Endometrium (tissue), 2 donors: ENCODE measurements at regions not wholly inside any gene's neighbourhood (a gene's known extent, or its start where the extent isn't known, plus 50 kb on each side); places are given as distances from the start of the nearest gene placed in this dataset.
"Not testable (repeated sequence)": the region's sequence is repeated elsewhere in the genome, so short reads cannot be mapped to it uniquely, and the experiment has no call there.

Experiments
- FAIRE-seq: peaks from 2 replicates; lab custom pipeline; 2012; peaks lifted over from hg19 to GRCh38; lab: Jason Lieb, UNC
- donor health status: control.
- donor health status: control.

DNA sequence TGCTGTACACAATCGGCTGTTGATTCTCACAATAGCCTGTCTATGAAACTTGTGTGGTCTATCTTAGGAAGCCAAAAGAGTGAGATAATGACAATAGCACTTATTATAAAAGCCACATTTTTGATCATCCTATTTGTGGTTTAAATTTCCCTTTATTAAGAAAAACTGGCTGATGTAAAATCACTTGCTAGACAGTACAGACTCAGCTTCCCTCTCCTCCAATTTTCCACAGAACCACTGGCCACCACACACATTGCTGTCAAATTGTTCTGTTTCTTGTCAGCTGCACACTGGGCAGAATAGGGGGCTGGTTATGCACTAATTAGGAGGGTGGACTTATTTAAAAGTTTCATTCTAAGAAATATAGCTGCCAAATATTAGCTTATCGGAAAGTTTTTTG, 425.9 kb downstream of the EPHA3 start:
- no peak for FAIRE-seq

DNA sequence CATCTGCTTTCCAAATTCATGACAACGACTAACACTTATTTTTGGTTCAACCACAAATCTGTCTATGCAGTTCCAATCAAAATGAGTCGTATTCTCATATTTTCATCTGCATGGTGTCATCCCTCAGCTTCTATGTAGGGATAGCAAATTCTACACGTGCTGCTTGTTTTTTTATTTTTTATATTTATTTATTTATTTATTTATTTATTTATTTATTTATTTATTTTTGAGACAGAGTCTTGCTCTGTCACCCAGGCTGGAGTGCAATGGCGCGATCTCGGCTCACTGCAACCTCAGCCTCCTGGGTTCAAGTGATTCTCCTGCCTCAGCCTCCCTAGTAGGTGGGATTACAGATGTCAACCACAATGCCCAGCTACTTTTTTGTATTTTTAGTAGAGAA, 447.2 kb downstream of the EPHA3 start:
- not testable (repeated sequence) for FAIRE-seq

DNA sequence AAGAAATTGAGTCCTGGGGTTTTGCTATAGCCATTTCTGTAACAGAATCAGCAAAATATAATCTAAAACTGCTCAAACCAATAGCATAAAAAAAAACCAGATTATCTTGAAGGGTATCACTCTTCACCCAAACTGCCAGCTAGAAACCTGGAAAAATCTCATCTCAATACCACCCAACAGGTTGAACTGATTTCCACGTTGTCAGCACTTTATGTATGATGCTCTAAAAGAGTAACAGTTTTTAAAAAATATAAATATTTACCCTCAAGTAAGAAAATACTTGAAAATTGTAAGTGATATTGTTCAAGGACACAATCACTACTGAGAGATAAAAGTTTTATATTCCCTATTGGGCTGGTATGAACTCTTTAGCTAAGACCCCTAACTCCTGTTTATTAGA, 451.3 kb downstream of the EPHA3 start:
- FAIRE-seq, result no peak

DNA sequence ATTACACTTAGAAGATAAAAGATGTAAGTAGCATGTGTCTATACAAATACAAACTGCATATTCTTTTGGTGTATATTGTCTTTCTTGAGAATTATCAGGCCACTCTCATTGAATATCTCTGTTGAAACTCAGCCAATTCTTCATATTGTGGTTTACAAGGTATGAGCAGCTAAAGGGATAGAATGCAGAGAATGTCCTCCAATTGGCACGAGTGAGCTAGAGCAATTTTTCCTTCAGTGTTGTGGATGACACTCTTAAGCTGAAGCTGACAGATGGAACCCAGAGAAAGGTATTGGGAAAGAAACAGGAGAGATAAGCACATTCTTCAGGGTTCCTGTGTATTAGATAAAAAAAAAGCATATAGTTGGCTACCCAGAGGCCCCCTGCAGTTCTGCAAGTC, 453.1 kb downstream of the EPHA3 start:
- FAIRE-seq, result no peak

DNA sequence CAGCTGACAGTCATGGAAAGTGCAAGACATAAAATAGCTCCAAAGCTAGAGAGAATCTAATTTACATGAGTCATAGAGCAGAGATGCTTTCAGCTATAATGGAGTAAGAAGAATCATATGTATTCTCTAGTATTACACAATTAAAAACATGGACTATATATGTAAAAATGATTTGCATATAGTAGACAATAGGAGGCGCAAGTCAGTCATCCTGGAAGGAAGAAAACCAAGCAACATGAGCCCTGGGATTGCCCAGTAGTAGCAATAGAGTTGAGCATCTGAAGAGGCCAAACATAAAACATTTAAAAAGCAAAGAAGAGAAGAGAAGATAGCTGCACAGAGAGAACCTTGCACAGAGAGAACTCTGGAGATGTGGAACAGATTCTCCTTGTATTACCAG, 455.0 kb downstream of the EPHA3 start:
- no peak for FAIRE-seq

DNA sequence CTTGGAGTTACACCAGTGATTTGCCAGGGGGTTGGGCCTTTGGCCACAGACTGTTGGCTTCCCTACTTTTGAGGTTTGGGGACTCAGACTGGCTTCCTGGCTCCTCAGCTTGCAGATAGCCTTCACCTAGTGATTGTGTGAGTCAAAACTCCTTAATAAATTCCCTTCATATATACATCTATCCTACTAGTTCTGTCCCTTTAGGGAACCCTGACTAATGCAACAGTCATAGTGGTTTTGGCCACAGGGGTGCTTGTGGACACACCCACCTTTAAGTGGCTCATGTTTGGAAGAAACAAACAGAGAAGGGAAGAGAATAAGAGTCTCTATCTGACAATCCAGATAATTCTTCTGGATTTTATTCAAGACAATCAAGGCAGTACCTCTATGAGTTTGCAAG, 457.7 kb downstream of the EPHA3 start:
- FAIRE-seq, result no peak

DNA sequence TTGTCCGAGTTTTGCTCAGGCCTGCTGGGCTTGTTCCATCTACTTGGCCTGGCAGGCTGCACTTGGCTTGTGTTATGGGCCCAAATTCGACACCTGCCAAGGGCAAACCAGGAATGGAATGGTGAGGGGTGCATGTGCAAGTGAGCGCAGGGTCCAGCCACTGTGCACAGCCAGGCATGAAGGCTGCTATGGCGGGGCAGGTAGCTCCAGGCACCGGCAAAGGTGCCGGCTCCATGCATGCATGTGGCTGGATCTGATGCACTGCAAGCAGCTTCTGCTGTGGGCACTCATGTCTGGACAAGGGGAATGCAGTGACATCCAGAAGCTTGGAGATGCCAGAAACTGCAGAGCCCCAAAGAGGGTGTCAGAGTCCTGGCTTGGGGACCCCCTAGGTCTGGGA, 463.0 kb downstream of the EPHA3 start:
- FAIRE-seq, result no peak

DNA sequence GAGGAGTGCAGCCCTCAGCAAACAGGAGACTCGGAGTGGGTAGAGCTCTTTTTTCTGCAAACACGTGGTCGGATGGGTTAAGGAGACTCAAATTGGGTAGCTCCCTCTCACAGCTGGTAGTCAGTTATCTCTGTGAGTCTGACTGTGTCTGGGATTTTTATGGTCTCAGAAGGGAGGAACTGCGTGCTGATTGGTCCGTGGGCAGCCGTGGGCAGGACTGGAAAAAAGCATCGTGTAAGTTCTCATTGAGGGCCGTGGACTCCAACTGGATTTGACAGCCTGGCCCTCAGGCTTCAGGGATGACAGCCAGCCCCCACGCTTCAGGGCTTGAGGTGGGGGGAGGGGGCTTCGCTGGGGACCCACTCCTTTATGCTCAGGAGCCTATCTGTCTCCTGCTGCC, 463.9 kb downstream of the EPHA3 start:
- no peak for FAIRE-seq

DNA sequence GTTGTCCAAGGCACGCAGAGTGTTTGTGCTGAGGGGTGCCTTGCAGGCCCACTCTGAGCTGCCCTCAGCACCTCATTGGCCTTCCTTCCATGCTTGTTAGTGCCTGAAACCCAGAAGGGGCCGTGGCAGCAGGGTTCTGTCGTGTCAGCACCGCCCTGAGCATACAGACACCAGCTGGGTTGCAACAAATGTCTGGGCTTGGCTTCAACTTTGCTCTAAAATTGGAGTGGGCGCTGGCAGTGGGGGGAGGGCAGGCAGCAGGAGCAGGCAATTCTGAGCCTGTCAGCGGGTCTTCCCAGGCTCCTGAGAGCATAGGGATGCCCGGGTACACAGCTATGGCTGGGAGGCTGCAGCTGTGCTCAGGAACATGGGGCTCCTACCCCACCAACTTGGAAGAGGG, 464.3 kb downstream of the EPHA3 start:
- FAIRE-seq, result no peak

DNA sequence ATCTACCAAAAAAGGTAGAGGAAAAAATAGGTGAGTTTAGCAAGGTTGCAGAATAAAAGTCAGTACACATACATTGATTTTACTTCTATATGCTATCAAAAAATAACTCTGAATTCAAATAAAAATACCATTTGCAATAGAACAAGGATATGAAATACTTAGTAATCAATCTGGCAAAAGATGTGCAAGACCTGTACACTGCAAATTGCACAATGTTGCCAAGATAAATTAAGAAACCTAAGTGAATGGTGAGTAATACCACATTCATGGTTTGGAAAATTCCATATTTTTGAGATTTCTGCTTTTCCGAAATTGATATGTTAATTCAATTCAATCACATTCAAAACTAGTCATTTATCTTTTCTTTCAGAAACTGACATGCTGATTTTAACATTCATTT, 464.8 kb downstream of the EPHA3 start:
- no peak for FAIRE-seq

DNA sequence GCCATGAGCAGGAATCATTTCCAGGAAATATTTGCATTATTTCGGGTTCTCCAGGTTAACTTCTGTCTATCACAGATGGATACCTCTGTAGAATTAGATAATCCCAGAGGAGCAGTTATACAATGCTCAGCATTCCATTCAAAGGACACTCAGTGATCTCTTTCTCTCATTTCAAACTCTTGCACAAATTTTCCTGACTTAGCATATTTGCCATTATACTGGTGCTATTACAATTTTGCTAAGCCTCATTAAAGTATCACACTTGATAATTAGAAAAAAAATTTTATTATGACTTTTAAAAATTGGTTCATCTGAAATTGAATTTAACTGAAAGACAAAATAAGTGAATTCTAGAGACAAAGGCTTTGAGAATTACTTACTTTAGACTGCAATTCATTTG, 469.0 kb downstream of the EPHA3 start:
- FAIRE-seq, result no peak

DNA sequence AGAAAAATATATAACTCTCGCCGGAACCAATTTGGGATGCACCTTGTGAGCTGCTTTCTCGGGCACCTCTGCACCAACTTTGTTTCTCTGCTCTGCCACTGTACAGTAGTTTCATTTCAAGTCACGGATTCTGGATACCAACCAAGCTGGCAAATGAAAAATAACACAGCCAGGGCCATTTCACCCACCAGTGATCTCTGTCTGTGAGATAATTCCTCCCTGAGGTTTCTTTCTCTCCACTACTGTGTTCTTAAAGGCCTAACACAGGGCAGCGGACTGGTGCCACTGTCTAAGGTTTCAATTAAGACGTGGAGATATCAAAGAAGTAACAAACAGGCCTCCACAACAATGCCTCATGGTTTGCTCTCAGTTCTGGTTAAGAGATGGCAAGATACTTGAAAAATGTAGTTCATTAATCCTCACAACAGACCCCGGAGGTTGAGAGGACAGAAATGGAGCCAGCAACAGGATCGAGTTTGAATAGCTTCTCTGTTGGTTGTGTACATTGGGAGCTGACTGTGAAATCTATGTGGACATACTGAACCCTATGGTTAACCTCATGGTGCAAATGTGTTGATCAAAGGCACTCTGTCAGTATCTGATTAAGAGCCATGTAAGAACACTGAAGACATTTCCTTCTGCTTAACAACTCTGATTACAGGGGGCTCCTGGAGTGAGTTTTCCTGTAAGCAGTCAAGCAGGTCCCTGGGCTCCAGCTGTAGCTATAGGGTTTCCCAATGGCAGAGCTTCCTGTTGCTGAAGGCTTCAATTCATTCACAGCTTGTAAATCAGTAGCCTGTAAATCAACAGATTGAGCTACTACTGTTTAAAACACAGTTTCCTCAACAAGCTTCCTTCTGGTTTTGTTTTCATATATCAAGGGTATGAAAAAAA, 470.5 kb downstream of the EPHA3 start:
- FAIRE-seq, result no peak

DNA sequence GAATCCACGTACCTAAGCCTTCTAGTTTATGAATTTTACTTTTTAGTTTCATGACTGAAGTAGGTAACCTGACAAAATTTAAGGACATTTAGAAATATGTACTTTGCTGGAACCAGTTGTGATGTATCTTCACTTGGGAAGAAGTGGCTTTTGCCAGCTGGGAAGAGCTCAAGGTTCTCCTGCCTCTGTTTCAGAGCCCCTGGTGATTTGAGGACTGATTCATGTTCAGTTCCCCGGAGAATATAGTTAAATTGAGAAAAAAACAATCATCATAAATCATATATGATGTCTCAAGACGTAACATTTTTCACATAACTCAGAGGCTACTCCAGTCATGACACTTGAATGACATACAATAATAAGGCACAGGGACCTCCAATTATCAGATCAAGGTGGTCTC, 473.4 kb downstream of the EPHA3 start:
- no peak for FAIRE-seq

DNA sequence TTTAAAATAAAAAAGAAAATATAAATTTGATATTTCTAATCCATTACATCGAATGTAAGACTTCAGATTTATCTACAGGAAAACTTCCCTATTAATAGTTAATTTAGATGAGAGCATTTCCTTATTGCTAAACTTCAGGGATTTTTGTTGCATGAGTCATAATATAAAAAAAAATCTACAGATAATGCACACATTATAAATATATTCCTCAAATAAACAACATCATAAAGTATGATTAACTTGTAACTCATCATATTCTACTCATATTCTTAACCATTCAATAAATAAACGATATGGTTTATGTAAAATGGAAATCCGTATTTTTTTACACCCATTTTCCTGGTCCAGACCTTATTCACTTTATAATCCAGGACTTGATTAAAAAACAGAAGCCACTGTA, 477.0 kb downstream of the EPHA3 start:
- FAIRE-seq, result no peak

DNA sequence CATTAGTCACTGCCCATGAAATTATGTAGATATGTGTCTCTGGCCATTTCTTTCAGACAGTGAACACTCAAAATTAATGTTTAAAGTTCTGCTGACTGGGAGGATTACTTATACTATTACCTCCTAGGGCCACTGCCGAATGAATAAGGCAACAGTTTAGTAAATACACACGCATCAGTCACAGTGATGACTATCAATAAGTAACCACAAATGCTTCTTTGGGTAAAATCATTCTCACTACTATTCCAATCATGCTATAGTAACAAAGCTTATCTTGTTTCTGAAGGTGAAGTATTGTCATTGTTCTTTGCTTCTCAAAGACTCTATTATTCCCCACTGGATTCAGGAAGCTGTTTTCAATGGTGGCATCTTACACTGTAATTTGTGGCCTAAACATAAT, 478.8 kb downstream of the EPHA3 start:
- no peak for FAIRE-seq

DNA sequence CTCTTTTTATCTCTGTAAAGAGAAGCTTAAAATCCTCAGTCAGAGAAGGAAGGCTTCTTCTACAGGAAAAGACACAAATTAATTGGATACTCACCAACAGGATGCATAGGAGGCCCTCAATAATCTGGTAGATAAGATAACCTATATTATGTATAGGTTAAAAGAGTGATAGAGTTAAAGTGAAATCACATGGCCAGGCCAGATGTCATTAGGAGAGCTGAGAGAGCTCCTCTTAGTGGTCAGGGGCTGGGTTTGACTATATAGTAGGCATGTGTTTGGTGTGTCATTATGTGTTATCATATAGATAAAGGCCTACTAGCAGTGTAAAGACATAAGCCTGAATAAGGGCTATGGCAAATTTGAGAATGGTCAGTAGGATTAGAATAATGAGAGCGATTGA, 479.3 kb downstream of the EPHA3 start:
- FAIRE-seq, result no peak

DNA sequence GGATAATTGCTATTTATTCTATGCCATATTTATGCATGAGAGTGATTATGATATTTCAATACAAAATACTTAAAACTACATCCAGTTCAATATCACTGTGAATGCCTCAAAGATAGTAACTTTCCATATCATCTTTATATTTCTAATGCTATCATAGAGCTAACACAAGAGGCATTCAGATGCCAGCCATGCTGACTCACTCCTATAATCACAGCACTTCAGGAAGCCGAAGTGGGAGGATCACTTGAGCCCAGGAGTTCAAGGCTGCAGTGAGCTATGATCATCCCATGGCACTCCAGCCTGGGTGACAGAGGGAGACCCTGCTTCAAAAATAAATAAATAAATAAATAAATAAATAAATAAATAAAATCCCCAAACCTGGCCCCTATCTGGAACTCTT, 498.7 kb downstream of the EPHA3 start:
- no peak for FAIRE-seq

DNA sequence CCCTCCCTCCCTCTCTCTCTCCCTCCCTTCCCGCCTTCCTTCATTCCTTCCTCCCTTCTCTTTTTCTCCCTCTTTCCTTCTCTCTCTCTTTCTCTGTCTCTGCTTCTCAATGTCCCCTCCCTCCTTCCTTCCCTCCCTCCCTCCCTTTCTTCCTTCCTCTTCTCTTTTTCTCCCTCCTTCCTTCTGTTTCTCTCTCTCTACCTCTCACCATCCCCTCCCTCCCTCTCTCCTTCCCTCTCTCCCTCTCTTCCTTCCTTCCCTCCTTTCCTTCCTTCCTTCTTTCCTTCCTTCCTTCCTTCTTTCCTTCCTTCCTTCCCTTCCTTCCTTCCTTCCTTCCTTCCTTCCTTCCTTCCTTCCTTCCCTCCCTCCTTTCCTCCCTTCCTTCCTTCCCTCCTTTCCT, 504.6 kb downstream of the EPHA3 start:
- no peak for FAIRE-seq

DNA sequence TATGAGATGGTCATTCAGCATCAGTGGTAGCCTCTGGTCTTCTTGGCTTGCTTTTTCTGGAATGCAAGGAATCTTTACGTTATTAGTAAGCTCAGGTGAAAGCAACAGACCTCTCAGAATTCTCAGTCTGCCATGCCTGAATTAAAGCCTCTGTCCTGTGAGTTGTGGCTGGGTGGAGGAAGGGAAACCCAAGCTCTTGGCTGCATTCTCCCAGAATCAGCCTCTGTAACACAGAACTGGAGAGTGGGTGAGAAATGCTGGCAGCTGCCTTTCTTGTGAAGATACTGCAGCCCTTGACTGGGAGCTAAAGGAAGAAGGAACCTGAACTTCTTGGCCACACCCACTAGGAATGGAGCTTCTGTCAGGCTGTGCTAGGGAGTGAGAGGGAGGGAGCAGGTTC, 505.8 kb downstream of the EPHA3 start:
- FAIRE-seq, result no peak

DNA sequence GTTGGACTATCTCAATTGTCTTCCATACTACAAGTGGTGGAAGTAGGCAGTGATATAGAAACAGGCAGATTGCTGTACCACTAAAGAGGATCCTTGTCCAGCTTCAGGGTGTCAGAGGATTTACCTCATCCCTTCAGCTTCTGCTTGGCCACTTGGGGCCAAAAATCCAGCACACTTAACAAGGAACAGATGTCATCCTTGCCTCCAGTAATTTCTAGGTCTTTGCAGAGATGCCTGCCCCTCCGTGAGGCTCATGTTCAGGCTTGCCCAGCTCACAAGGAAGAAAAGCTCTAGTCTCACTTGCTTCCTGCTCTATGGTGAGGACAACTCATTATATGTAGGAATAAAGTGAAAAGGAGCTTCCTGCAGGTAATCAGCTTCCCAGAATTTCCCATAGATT, 510.3 kb downstream of the EPHA3 start:
- no peak for FAIRE-seq

DNA sequence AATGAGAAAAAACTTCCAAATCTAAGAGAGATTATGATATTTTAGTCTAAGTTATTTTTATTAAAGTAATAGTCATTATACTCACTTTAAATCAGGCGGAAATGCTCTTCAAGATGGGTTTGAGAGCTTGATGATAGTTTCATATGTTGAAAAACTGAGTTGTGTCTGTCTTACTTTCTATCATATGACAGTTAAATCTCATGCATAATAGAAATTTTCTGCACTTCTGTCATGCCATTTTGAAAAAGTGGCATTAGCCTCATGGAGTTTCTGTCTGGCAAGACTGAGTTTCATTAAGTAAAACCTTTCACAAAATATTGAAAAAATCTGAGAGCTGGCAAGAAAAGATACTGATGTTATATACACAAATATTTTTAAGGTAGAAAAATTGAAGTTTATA, 511.8 kb downstream of the EPHA3 start:
- no peak for FAIRE-seq

DNA sequence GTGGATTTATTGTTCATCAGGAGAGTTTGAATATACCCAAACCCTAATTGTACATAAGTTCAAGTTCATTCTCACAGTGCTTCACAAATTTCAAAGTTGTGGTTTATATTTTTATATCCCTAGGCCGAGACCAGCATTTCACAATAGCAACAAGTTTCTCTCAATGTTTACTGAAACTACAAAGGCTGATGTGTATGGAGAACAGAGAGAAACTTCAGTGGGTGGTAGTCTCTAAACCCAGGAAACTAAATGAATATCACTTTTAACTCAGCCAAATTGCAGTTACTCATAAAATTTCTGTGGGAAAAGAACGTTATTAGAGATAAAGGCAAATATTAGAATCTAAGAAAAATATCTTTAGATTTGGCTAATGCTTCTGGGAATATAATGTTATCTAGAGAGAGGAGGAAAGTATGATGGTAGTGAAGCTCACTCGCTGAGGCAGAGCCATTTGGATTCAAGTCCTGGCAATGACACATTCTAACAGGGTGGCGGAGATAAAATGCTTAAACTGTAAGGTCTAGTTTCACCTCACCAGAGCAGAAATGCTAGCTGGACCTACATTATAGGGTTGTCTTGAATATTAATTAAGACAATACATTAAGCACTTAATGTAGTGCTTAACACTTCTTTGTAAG, 514.8 kb downstream of the EPHA3 start:
- FAIRE-seq, result no peak

DNA sequence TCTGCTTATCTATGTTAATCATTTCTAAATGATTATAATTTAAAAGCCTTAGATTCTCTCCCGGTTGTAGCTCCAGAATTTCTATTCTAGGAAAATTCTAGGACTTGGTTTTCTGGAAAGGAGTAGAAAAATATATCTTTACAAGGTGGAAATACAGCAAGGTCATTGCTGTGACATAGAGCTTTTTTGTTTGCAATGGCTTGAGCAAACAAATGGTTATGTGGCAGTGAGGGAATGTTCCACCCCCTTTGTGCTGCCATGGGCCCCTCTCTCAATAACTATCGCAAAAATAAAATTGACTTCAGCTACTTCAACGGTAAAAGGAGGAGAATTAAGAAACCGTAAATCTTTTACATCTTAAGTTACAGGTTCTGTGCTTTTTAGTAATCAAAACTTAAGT, 517.1 kb downstream of the EPHA3 start:
- no peak for FAIRE-seq

DNA sequence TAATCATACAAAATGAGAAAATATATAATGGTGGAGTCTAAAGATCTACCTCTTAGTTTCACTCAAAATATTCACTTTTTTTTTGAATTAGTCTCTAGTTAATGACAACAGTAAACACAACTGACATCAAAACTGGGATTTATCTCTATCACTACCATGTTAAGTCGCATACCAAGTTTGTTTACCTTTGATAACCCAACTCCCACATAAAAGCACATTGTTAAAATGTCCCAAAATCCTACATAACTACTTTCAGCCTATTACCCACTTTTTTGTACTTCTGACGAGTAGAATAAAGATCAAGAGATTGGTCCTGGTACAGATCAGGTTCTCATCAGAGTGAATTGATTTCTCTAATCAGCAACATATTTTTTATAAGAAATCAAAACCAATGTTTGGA, 518.5 kb downstream of the EPHA3 start:
- no peak for FAIRE-seq
